ENCODE measurements at regions not wholly inside any gene's neighbourhood (a gene's known extent, or its start where the extent isn't known, plus 50 kb on each side); places are given as distances from the start of the nearest gene placed in this dataset.
A peak's percentile ranks its signal among the peaks of the same experiment; 100 is the strongest.

- DNase-seq (ENCODE audit: low read depth in 2 of 2) = no peak
These were observed 133.3 kb downstream of the MGAT5B start for GRCh38 chr17:77001487-77001886.

- DNase-seq (ENCODE audit: low read depth in 2 of 2) = no peak
These were observed 134.2 kb downstream of the MGAT5B start for GRCh38 chr17:77002103-77003045.

- no peak for DNase-seq (ENCODE audit: low read depth in 2 of 2)
These were observed 135.5 kb downstream of the MGAT5B start for GRCh38 chr17:77003699-77004098.

GRCh38 chr17:77006971-77007649, 133.7 kb upstream of the SEC14L1 start:
- no peak for DNase-seq (ENCODE audit: low read depth in 2 of 2)

GRCh38 chr17:77009877-77010276, 130.9 kb upstream of the SEC14L1 start:
- DNase-seq (ENCODE audit: low read depth in 2 of 2) = no peak

GRCh38 chr17:77010667-77011066, 130.1 kb upstream of the SEC14L1 start:
- no peak for DNase-seq (ENCODE audit: low read depth in 2 of 2)

- DNase-seq (ENCODE audit: low read depth in 2 of 2) = peak in 1 of 2 donors; percentile 30
These were observed 129.4 kb upstream of the SEC14L1 start for GRCh38 chr17:77011173-77012011.

DNA sequence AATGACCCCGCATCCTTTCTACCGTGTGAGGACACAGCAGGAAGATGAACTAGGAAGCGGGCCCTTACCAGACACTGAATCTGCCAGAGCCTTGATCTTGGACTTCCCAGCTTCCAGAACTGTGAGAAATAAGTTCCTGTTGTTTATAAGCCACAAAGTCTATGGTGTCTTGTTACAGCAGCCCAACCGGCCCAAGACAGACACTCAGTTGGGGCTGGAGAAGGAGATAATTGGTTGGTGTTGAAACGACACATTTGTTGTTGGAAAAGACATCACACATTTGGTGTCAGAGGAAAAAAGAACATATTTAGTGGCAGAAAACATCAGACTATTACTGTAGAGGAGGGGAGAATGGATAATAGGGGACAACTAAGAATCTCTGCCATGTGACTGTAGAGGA, 122.3 kb upstream of the SEC14L1 start:
- no peak for DNase-seq (ENCODE audit: low read depth in 2 of 2)

DNA sequence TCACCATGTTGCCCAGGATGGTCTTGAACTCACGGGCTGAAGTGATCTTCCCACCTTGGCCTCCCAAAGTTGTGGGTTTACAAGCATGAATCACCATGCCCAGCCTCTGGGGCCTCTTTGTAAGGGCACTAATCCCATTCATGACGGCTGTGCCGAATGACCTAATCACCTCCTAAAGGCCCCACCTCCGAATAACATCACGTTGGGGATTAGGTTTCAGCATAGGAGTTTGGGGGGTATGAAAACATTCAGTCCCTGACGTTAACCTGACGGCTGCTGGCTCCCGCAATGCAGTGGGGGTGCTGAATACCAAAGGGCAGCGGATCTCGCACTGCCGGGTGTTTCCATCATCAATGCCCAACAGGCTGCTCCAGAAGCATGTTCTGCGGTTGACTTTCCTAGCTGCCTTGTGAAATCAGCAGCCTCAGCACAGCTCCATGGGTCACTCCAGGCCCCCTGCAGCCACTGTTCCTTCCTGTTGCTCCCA, 120.8 kb upstream of the SEC14L1 start:
- no peak for DNase-seq (ENCODE audit: low read depth in 2 of 2)

DNA sequence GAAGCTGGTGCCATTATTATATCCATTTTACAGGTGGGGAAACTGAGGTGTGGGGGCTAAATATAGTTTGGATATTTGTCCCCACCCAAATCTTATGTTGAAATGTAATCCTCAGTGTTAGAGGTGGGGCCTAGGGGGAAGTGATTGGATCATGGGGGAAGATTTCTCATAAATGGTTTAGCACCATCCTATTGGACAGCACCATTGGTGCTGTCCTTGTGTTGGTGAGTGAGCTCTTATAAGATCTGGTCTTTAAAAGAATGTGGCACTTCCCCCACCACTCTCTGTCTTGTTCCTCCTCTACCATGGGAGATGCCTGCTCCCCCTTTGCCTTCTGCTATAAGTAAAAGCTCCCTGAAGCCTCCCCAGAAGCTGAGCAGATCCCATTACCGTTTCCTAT, 119.8 kb upstream of the SEC14L1 start:
- no peak for DNase-seq (ENCODE audit: low read depth in 2 of 2)

DNA sequence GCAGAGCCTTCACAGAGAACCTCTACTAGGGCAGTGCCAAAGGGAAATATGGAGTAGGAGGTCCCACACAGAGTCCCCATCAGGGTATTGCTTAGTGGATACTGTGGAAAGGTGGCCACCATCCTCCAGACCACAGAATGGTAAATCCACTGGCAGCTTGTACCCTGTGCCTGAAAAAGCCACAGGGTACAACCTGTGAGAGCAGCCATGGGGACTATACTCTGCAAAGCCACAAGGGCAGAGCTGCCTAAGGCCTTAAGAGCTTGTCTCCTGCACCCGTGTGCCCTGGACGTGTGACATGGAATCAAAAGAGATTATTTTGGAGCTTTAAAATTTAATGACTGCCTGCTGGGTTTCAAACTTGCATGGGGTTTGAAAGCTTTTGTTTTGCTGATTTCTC, 118.0 kb upstream of the SEC14L1 start:
- no peak for DNase-seq (ENCODE audit: low read depth in 2 of 2)

- DNase-seq (ENCODE audit: low read depth in 2 of 2) = no peak
These were observed 115.0 kb upstream of the SEC14L1 start for GRCh38 chr17:77025781-77026180.

GRCh38 chr17:77027271-77027889, 113.4 kb upstream of the SEC14L1 start:
- no peak for DNase-seq (ENCODE audit: low read depth in 2 of 2)

DNA sequence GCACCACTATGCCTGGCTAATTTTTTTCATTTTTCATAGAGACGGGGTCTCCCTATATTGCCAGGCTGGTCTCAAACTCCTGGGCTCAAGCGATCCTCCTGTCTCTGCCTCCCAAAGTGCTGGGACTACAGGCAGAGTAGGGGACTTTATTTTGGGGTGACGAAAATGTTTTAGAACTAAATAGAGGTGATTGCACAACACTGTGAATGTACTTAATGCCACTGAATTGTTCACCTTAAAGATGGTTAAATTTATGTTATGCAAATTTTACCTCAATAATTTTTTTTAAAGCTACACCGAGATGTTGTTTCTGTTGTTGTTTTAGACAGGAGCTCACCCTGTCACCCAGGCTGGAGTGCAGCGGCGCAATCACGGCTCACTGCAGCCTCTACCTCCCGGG, 111.9 kb upstream of the SEC14L1 start:
- no peak for DNase-seq (ENCODE audit: low read depth in 2 of 2)

GRCh38 chr17:77032929-77033328, 107.8 kb upstream of the SEC14L1 start:
- no peak for DNase-seq (ENCODE audit: low read depth in 2 of 2)

DNA sequence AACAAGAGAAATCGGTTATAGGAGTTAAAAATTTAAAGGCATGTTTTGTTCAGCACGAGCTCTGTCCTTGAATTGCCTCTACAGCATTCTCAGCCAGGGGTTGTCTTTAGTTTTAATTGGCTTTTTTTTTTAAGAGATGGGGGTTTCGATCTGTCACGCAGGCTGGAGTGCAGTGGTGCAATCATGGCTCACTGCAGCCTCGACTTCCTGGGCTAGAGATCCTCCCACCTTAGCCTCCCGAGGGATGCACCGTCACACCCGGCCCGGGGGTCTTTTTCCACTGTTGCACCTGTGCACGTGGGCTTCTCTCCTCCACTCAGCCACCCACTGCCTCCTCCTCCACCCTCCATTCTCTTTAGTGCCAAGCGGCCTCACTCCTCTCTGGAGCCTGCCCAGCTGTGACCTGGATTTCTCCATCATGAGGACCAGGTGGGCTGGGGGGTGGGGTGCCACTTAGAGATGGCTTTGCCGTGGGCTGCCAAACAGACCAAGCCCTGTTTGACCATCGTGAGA, 106.8 kb upstream of the SEC14L1 start:
- no peak for DNase-seq (ENCODE audit: low read depth in 2 of 2)

DNA sequence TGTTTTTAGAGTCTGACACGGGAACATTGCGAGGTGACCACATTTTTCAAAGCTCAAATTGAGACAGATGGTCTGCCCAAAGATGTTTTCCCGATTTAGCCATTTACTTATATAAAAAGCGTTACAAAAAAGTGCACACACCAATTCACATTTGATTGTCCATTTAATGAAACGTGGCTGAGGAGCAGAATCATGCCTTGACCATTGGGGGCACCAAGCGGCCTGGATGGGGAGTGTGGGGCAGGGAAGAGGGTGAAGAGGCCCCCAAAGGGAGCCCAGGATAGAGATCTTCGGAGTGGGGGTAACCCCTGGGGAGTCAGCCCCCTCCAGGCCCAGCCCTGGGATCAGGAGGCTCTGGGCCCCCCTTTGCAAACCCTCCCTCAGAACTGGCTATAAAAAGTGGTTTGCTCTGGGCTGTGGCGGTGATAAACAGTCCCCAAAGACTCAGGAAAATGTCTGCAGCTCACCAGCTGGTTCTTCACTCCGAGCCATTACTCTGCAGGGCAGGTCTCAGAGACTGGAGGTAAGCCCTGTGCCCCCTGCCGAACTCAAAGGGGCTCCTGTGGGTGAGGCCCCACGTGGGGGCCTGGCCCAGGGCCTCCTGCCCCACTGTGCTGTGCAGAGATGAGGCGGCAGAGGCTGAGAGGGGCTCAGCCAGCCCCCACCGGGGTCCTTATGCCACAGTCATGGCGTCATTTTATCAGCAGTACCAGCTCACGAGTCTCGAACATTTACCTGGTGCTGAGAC, 105.9 kb upstream of the SEC14L1 start:
- DNase-seq (ENCODE audit: low read depth in 2 of 2) = no peak

GRCh38 chr17:77035526-77035925, 105.2 kb upstream of the SEC14L1 start:
- DNase-seq (ENCODE audit: low read depth in 2 of 2) = no peak

DNA sequence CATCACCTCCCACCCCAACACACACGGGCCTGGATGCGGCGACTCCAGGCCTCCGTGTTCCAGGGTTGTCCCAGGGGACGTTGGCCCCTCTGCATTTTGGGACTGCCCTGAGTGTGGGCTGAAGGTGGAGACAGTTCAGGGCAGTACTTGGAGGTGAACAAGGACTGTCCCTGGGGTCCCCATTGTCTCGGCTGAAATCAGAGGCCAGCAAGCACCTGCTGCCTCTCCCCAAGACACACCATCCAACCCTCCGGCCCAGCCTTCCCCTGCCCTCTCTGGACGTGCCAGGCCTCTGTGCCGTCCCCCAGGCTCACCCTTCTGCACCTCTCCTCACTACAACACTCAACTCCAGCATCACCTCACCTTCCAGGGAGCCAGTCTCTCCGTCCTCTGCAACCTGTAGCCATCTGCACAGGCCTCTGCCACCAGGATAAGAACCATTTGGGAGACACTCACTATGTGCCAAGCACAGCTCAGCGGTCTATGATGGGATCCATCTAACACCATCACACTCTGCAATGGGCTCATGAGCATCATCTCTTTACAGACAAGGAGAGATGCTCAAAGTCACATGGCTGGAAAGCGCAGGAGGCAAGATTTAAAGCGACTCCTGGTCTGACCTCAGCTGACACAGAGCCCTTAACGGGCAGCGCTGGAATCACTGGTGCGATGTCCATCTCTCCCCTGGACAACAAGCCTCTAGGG, 104.5 kb upstream of the SEC14L1 start:
- DNase-seq (ENCODE audit: low read depth in 2 of 2) = no peak

DNA sequence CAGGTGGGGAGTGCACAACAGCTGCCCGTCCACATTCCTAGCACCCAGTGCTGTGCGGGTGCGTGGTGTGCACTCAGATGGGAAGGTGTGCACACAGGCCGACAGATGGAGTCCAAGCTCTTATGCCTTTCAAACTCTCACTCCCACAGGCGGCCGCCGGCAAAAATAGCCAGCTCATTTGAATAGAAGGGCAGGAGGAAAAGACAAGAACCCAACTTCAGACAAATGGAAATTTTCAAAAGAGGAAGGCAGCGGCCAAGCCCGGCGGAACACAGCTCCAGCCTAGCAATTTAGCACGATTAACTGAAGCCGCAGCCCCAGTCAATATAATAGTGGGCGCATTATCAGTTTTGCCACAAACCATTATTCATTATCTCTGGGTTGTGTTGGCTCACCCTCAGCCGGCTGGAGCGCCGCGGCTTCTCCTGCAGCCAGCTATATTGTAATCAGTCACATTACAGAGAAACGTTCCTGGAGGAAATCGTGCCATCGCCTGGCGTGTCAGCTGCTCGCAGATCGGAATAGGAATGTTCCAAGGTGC, 103.9 kb upstream of the SEC14L1 start:
- no peak for DNase-seq (ENCODE audit: low read depth in 2 of 2)

All from stimulated activated CD4-positive, alpha-beta T cell treated with anti-CD3 and anti-CD28 coated beads, Interleukin-1b, Interleukin-23, amount 100 ng/mL, for 1 hour (primary cell).